ENCODE measurements at regions not wholly inside any gene's neighbourhood (a gene's known extent, or its start where the extent isn't known, plus 50 kb on each side); places are given as distances from the start of the nearest gene placed in this dataset.
A peak's percentile ranks its signal among the peaks of the same experiment; 100 is the strongest.
"Not testable (repeated sequence)": the region's sequence is repeated elsewhere in the genome, so short reads cannot be mapped to it uniquely, and the experiment has no call there.

DNA sequence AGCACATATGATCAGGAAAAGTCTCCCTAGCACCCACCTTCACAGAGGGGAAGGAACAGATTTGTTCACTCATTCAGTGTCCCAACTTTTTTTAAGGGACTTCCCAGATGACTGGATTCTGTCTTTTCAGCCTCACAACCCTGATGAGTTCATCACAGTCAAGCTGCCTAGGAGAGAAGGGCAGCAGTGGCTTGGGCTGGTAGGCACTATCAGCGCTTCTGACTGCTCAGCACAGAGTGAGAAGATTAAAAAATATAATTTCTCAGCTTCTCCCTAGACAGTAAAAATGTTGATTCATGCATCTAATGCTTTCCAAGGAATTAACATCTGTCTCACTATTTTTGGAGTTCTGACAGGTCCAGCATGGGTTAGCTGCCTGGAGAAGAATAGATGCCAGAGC, 328.2 kb downstream of the DTHD1 start:
- no peak for DNase-seq

DNA sequence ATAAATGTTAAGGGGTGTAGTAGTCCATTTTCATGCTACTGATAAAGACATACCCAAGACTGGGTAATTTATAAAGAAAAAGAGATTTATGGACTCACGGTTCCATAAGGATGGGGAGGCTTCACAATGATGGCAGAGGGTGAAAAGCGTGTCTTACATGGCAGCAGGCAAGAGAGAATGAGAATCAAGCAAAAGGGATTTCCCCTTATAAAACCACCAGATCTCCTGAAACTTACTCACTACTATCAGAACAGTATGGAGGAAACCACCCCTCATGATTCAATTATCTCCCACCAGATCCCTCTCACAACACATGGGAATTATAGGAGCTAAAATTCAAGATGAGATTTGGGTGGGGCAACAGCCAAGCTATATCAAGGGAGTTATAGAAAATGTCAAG, 329.2 kb downstream of the DTHD1 start:
- no peak for DNase-seq

DNA sequence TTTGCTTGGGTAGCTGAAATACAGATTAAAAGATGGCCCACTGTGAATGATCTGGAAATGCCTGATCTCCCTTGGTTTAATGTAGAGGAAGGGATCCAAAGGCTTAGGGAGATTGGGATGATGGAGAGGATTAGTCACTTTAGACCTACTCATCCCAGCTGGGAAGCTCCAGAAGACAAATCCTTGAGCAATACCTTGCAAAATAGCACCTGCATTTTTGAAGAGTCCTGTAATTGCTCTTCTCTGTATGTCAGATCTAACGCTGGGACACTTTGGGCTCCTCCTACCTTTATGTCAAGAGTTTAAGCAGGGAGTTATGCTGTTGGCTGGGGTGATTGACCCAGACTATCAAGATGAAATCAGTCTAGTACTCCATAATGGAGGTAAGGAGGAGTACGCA, 331.7 kb downstream of the DTHD1 start:
- DNase-seq = not testable (repeated sequence)

- DNase-seq = no peak
Observed at GRCh38 chr4:36614011-36614410, 332.6 kb downstream of the DTHD1 start.

GRCh38 chr4:36618102-36618501, 336.7 kb downstream of the DTHD1 start:
- DNase-seq = no peak

DNA sequence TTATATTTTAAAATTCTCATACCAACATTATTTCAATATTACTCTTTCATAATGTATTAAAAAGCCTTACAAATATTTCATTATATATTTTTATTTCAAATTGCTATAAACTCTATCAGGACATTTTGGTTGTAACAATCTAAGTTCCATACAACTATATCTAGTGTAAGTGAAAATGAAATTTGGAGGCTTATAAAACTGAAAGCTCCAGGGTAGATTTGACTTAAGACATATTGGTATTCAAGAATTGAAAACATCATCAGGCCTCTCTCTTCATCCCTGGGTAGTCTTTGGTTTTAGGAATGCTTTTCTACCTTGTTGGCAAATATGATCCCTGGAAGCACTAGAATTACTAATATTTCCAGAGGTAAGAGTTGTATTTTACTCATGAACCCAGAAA, 342.6 kb downstream of the DTHD1 start:
- DNase-seq = no peak

DNA sequence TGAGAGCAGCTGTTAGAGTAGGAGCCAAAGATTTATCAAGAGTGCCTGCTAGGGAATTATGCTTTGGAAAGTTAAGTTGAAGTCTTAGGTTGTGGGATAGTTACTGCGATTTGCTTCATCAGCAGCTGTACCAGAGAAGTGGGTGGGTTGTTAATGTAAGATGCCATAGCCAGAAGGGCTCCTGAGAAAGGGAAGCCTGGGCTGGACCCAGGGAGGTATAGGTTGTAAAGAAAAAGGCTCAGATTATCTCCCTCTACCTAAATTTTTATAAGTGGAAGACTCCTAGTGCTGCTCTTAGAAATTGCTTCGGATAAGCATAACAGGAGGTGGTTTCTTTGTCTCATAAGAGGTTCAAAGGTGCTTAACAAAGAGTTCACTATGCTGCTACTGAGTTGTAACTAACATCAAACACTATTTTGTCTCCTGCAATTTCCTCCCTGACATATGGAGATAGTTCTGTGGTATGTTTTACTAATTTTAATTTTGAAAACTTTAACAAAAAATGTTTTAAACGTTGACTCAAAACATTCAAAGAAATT, 356.9 kb downstream of the DTHD1 start:
- DNase-seq = no peak

- DNase-seq = no peak
Observed at GRCh38 chr4:36640876-36641275, 359.5 kb downstream of the DTHD1 start.

DNA sequence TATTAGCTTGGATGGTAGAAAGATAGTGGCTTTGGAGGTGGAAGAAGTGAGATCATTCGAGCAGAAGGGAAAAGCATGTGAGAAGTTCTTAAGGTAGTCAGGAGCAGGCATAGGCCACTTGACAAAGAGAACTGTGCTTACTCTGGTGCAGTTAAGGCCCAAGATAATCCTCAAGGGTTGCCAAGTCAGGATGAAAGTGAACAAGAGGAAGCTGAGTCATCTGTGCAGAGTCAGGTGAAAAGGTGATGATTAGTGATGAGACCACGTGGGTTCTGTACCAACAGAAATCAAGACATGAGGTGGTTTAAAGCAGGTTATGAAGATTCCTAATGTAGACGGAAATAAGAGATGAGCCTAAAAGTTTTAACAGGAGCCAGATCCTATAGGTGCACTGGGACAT, 369.8 kb downstream of the DTHD1 start:
- no peak for DNase-seq

DNA sequence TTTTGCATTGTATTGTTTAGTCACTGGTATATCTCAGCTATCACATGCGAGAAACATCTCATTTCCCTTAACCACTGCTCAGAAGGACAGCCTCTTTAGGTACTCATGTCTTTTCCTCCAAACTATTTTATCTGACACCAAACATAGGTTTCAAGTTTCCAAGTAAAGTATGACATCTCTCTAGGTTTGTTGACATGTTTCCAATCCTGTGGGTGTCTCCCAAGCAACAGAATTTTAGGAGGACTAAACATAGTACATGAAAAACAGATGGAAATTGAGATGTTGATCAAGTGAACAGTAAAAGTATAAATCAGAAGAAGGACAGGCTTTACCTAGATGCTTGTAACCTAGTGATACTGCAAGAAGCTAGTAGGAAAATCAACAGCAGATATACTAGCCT, 371.4 kb downstream of the DTHD1 start:
- DNase-seq = peak in 1 of 3 experiments; percentile 65

- DNase-seq = no peak
Observed at GRCh38 chr4:36665985-36666527, 384.6 kb downstream of the DTHD1 start.

- no peak for DNase-seq
Observed at GRCh38 chr4:36675436-36675835, 394.0 kb downstream of the DTHD1 start.

GRCh38 chr4:36676139-36677050, 395.0 kb downstream of the DTHD1 start:
- DNase-seq = peak in 1 of 3 experiments; percentile 14

DNA sequence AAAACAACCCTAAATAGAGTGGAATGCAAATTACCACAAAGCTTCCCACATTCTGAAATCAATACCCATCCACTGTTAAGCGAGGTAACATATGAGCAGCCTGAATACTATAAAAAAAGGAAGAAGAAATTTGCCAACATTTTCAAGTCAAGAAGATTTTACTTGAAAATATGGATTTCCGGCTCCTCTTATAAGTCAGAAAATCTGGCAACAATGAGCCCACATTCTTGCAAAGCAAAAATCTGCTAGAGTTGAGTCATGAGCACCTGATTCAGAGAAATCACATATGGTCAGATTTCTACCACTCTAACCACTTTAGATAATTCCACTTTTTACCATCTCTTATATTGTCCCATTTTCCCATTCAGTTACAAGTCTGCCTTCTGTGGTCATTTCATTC, 395.7 kb downstream of the DTHD1 start:
- no peak for DNase-seq

- DNase-seq = no peak
Observed at GRCh38 chr4:36677874-36678273, 396.5 kb downstream of the DTHD1 start.

DNA sequence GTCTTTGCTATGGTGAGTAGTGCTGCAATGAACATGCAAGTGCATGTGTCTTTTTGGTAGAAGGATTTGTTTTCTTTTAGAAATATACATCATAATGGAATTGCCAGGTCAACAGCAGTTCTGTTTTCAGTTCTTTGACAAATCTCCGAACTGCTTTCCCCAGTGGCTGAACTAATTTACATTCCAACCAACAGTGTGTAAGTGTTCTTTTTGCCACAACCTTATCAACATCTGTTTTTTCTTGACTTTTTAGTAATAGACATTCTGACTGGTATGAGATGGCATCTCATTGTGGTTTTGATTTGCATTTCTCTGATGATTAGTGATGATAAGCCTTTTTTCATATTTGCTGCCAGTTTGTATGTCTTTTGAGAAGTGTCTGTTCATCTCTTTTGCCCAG, 406.3 kb downstream of the DTHD1 start:
- no peak for DNase-seq

DNA sequence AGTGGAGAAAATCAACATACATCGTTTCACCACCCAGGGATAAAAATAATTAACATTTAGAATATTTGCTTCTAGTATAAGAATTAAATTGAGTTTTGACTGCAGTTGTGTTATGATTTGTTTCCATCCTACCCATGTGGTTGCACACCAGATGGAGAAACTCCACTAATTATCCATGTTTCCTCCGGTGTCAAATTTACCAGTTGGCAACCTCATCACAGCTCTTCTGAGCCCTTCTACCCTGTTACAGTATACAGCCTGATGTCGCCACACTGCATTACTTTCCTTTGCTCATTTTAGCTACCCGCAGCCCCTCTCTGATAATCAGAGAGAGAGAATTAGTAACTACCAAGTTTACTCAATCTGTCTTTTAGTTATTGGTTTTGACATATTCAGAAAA, 411.2 kb downstream of the DTHD1 start:
- DNase-seq = no peak

DNA sequence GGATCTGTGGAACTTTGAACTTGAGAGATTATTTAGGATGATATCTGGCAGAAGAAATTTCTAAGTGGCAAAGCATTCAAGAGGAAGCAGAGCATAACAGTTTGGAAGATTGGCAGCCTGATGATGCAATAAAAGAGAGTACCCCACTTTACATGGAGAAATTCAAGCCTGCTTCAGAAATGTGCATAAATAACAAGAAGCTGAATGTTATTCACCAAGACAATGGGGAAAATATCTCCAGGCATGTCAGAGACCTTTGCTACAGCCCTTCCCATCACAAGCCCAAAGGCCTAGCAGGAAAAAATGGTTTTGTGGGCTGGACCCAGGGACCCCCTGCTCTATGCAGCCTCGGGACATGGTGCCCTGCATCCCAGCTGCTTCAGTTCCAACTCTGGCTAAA, 420.8 kb downstream of the DTHD1 start:
- no peak for DNase-seq

GRCh38 chr4:36704289-36704688, 422.9 kb downstream of the DTHD1 start:
- DNase-seq = no peak

- DNase-seq = no peak
Observed at GRCh38 chr4:36709991-36710390, 428.6 kb downstream of the DTHD1 start.

- peak in 1 of 3 experiments; percentile 42 for DNase-seq
Observed at GRCh38 chr4:36712013-36712412, 430.6 kb downstream of the DTHD1 start.

DNA sequence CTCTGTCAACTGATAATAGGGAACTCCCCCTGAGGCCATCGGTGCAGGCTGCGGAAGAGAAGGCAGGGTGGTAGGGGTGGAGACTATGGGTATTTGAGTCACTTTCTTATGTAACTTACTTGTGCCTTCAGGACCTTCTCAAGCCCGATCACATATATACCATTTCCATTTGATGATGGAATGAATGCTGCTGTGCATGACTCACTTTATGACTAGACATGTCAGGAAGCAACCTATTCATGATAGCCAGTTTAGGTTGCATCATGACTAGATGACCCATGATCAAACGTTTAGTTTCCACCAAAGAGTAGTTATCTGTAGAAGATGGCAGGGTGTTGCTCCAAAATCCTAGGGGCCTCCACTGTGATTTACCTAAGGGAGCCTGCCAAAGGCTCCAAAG, 435.5 kb downstream of the DTHD1 start:
- DNase-seq = no peak

DNA sequence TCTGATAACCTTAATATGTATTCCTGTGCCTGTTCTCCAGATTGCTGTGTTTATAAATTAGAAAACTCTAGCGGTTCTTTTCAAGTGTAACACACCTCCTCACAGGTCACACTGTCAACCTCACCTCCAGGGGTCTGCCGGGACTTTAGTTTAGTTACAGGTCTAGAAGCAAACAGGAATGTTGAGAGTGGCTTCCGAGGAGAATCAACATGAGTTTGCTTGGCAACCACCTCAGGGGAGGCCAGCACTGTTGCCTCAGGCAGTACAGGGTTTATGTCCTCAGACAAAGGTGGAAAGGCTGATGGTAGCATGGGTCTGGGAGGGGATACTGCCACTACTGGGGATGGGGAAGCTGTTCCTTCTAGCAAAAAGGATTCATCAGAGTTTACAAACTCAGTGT, 438.0 kb downstream of the DTHD1 start:
- peak in 1 of 3 experiments; percentile 11 for DNase-seq

DNA sequence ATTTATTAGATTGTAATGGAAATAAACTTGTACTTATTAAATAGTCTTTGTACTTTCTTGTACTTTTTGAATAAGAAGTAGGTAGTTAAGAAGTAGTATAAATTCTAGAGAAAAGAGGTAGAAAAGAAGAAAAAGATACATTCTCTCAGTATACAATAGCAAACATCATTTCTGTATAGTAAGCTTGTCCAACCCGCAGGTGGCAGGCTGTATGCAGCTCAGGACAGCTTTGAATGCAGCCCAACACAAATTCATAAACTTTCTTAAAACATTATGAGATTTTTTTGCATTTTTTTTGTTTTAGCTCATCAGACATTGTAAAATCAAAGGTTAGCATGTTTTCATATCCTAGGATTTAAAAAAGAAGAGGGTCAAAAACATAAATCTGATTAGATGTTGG, 441.6 kb downstream of the DTHD1 start:
- DNase-seq = no peak
